HG02970 (cell line): ENCODE measurements at regions not wholly inside any gene's neighbourhood (a gene's known extent, or its start where the extent isn't known, plus 50 kb on each side); places are given as distances from the start of the nearest gene placed in this dataset.
"Not testable (repeated sequence)": the region's sequence is repeated elsewhere in the genome, so short reads cannot be mapped to it uniquely, and the experiment has no call there.

Source experiments
- ATAC-seq: cut with Tn5 transposase; IDR thresholded peaks from one replicate; pipeline ENCODE4 v1.9.1; 2021; ENCODE audit warnings: mild to moderate bottlenecking, moderate library complexity, moderate number of reproducible peaks; ENCODE audit not compliant: unreplicated experiment, low FRiP score

- ATAC-seq = no peak
Observed at GRCh38 chr2:16416651-16417050, 249.0 kb downstream of the CYRIA start.

GRCh38 chr2:16415861-16416260 is 249.8 kb downstream of the CYRIA start:
- ATAC-seq = not testable (repeated sequence)

GRCh38 chr2:16413947-16414346 is 251.7 kb downstream of the CYRIA start:
- ATAC-seq = no peak

GRCh38 chr2:16413285-16413684 is 252.3 kb downstream of the CYRIA start:
- no peak for ATAC-seq

- no peak for ATAC-seq
Observed at GRCh38 chr2:16412321-16413030, 253.2 kb downstream of the CYRIA start.

- ATAC-seq = no peak
Observed at GRCh38 chr2:16411788-16412187, 253.8 kb downstream of the CYRIA start.

GRCh38 chr2:16409849-16410248 is 255.8 kb downstream of the CYRIA start:
- no peak for ATAC-seq

- no peak for ATAC-seq
Observed at GRCh38 chr2:16409006-16409390, 256.6 kb downstream of the CYRIA start.

- no peak for ATAC-seq
Observed at GRCh38 chr2:16408331-16409005, 257.2 kb downstream of the CYRIA start.

- no peak for ATAC-seq
Observed at GRCh38 chr2:16407358-16407757, 258.3 kb downstream of the CYRIA start.

- ATAC-seq = no peak
Observed at GRCh38 chr2:16406496-16407289, 258.9 kb downstream of the CYRIA start.

- no peak for ATAC-seq
Observed at GRCh38 chr2:16405551-16405950, 260.1 kb downstream of the CYRIA start.

GRCh38 chr2:16404551-16405300 is 260.9 kb downstream of the CYRIA start:
- ATAC-seq = no peak

- no peak for ATAC-seq
Observed at GRCh38 chr2:16404146-16404545, 261.5 kb downstream of the CYRIA start.

GRCh38 chr2:16402891-16403290 is 262.7 kb downstream of the CYRIA start:
- no peak for ATAC-seq

GRCh38 chr2:16401761-16402300 is 263.8 kb downstream of the CYRIA start:
- no peak for ATAC-seq

GRCh38 chr2:16400127-16400623 is 265.5 kb downstream of the CYRIA start:
- no peak for ATAC-seq

- ATAC-seq = no peak
Observed at GRCh38 chr2:16398486-16399043, 267.1 kb downstream of the CYRIA start.

GRCh38 chr2:16397681-16398475 is 267.8 kb downstream of the CYRIA start:
- ATAC-seq = no peak
